WI38 (cell line): ENCODE measurements at regions not wholly inside any gene's neighbourhood (a gene's known extent, or its start where the extent isn't known, plus 50 kb on each side); places are given as distances from the start of the nearest gene placed in this dataset.

Experiments
- H3K4me3 ChIP-seq: 2 replicates; pipeline ENCODE4 v1.5.1; 2011; ENCODE audit warnings: low read depth, mild to moderate bottlenecking, control low read depth, low read length
- CTCF ChIP-seq: IDR thresholded peaks from 2 replicates; pipeline ENCODE4 v1.5.1; 2012; ENCODE audit warnings: low read depth, mild to moderate bottlenecking, control low read depth, low read length

- H3K4me3 ChIP-seq = no peak overlapping the region
- no peak for TF ChIP-seq CTCF
These were observed 320.8 kb upstream of the USP24 start for GRCh38 chr1:55535724-55536544.

GRCh38 chr1:55534565-55535121, 319.5 kb upstream of the USP24 start:
- no peak overlapping the region for H3K4me3 ChIP-seq

GRCh38 chr1:55531644-55532043, 316.5 kb upstream of the USP24 start:
- H3K4me3 ChIP-seq = no peak overlapping the region
- TF ChIP-seq CTCF = no peak

More at GRCh38 chr1:55534565-55535121, 319.5 kb upstream of the USP24 start:
- TF ChIP-seq CTCF = no peak

- no peak for TF ChIP-seq CTCF
- no peak overlapping the region for H3K4me3 ChIP-seq
These were observed 315.8 kb upstream of the USP24 start for GRCh38 chr1:55530749-55531478.

GRCh38 chr1:55529017-55529416, 313.9 kb upstream of the USP24 start:
- no peak for TF ChIP-seq CTCF
- no peak overlapping the region for H3K4me3 ChIP-seq

GRCh38 chr1:55527831-55528230, 312.7 kb upstream of the USP24 start:
- H3K4me3 ChIP-seq = no peak overlapping the region
- TF ChIP-seq CTCF = no peak

- no peak for TF ChIP-seq CTCF
- H3K4me3 ChIP-seq = no peak overlapping the region
These were observed 311.6 kb upstream of the USP24 start for GRCh38 chr1:55526716-55527115.
